Activated naive CD4-positive, alpha-beta T cell treated with anti-CD3 and anti-CD28 coated beads for 36 hours (primary cell): ENCODE measurements at regions not wholly inside any gene's neighbourhood (a gene's known extent, or its start where the extent isn't known, plus 50 kb on each side); places are given as distances from the start of the nearest gene placed in this dataset. TPM values are rescaled to one million over a fixed set of nuclear protein-coding genes. Genes with fewer than 3 reads are reported as not detected.

Experiments used
- microRNA-seq: library from miRNA; unstranded; fragments of <30 nt; microRNA quantifications from one replicate; pipeline ENCODE4 v1.2.0, GENCODE V29; 2022; ENCODE audit warnings: borderline microRNAs expressed, borderline replicate concordance

Small RNA genes in the stretch of these regions (microRNA-seq; reads per million reads assigned to microRNA genes)
- gene MIR3144, result not detected
